A549 (cell line): ENCODE measurements at regions not wholly inside any gene's neighbourhood (a gene's known extent, or its start where the extent isn't known, plus 50 kb on each side); places are given as distances from the start of the nearest gene placed in this dataset.

Experiments
- ATAC-seq, 2 experiments: fragments of 200-7000 bp in 1 of 2; fragments of >200 bp in 1 of 2; cut with Nextera tagmentation in 1 of 2; cut with Tn5 transposase in 1 of 2; 3 replicates each; pipeline versions ENCODE4 v1.8.0 to v1.9.1; 2018 to 2020; ENCODE audit warnings: mild to moderate bottlenecking in 1 of 2, moderate library complexity in 1 of 2
- CTCF ChIA-PET: fragments of 300-600 bp; sonication (Branson Sonifier 250); formaldehyde crosslinking; extraction: SDS; loops from one replicate; lab custom pipeline; 2021; ENCODE audit warnings: antibody characterized with exemption, inconsistent platforms; lab: Yijun Ruan, JAX
- POLR2A ChIA-PET: fragments of 350-600 bp; formaldehyde crosslinking; extraction: SDS; loops from one replicate; lab custom pipeline; 2021; ENCODE audit warnings: antibody characterized with exemption, inconsistent platforms; lab: Yijun Ruan, JAX
- DNase-seq, 2 experiments: peaks; one replicate each; pipeline versions ENCODE4 v3.0.0 to v3.0.0-alpha.2; 2011 to 2016; ENCODE audit warnings: low read depth in 1 of 2, low spot score in 1 of 2
- FAIRE-seq: peaks from 2 replicates; lab custom pipeline; 2011; peaks lifted over from hg19 to GRCh38; lab: Jason Lieb, UNC
- H3K27ac ChIP-seq, 2 experiments: fragments of >200 bp; sonication (Bioruptor Twin); formaldehyde crosslinking; 3 replicates each; pipeline ENCODE4 v1.5.1; 2016 to 2017
- H3K4me1 ChIP-seq: fragments of >200 bp; sonication (Bioruptor Twin); formaldehyde crosslinking; 3 replicates; pipeline ENCODE4 v1.6.1; 2016
- H3K4me2 ChIP-seq: fragments of >200 bp; sonication (Bioruptor Twin); formaldehyde crosslinking; 3 replicates; pipeline ENCODE4 v1.6.1; 2016
- H3K4me3 ChIP-seq: fragments of >200 bp; sonication (Bioruptor Twin); formaldehyde crosslinking; 3 replicates; pipeline ENCODE4 v1.5.1; 2016
- H3K9me3 ChIP-seq: fragments of >200 bp; sonication (Bioruptor Twin); formaldehyde crosslinking; 3 replicates; pipeline ENCODE4 v1.6.1; 2016
- BHLHE40 ChIP-seq: IDR thresholded peaks from 2 replicates; pipeline ENCODE4 v1.6.1; 2012; ENCODE audit warnings: low read depth, low read length, inconsistent platforms
- CBX2 ChIP-seq: fragments of 200-600 bp; sonication (generic); IDR thresholded peaks from 2 replicates; pipeline ENCODE4 v1.6.1; 2016; ENCODE audit warnings: low read depth, mild to moderate bottlenecking, borderline replicate concordance
- CBX8 ChIP-seq: fragments of 200-600 bp; sonication (generic); IDR thresholded peaks from 2 replicates; pipeline ENCODE4 v1.6.1; 2016
- CEBPB ChIP-seq, 2 experiments: fragments of >200 bp in 1 of 2; sonication (Bioruptor Twin) in 1 of 2; formaldehyde crosslinking in 1 of 2; IDR thresholded peaks; 2 replicates each; pipeline ENCODE4 v1.6.1; 2012 to 2016
- CHD2 ChIP-seq: fragments of 150-350 bp; IDR thresholded peaks from 2 replicates; pipeline ENCODE4 v1.6.1; 2014; ENCODE audit warnings: low read length; ENCODE audit not compliant: partially characterized antibody
- CHD4 ChIP-seq: fragments of 200-600 bp; sonication (generic); IDR thresholded peaks from 2 replicates; pipeline ENCODE4 v1.6.1; 2016; ENCODE audit warnings: antibody characterized with exemption, mild to moderate bottlenecking, borderline replicate concordance
- ESRRA ChIP-seq: fragments of 150-350 bp; IDR thresholded peaks from 2 replicates; pipeline ENCODE4 v1.6.1; 2014; ENCODE audit warnings: mild to moderate bottlenecking, low read length, borderline replicate concordance
- FOSB ChIP-seq: fragments of 250-450 bp; sonication (Bioruptor Pico); IDR thresholded peaks from 2 replicates; pipeline ENCODE4 v1.5.0; 2020; ENCODE audit warnings: mild to moderate bottlenecking, moderate library complexity
- FOSL2 ChIP-seq, 2 experiments: fragments of 450-650 bp in 1 of 2; fragments of >200 bp in 1 of 2; sonication (Bioruptor Twin) in 1 of 2; formaldehyde crosslinking; IDR thresholded peaks; 2 replicates each; pipeline versions ENCODE4 v1.5.0 to v1.6.1; 2016 to 2020; ENCODE audit warnings: mild to moderate bottlenecking in 1 of 2, moderate library complexity in 1 of 2
- GATA3 ChIP-seq: IDR thresholded peaks from 2 replicates; pipeline ENCODE4 v1.6.1; 2012; ENCODE audit warnings: borderline replicate concordance
- HEYL ChIP-seq: fragments of 250-450 bp; sonication (Bioruptor Pico); IDR thresholded peaks from 2 replicates; pipeline ENCODE4 v1.8.0; 2021; ENCODE audit warnings: mild to moderate bottlenecking, moderate library complexity
- HOXA7 ChIP-seq: fragments of 250-450 bp; sonication (Bioruptor Pico); IDR thresholded peaks from 2 replicates; pipeline ENCODE4 v1.5.0; 2020; ENCODE audit warnings: mild to moderate bottlenecking, moderate library complexity
- HOXB13 ChIP-seq: fragments of 250-450 bp; sonication (Bioruptor Pico); IDR thresholded peaks from 2 replicates; pipeline ENCODE4 v1.5.0; 2020; ENCODE audit warnings: low read depth, mild to moderate bottlenecking, moderate library complexity
- JUN ChIP-seq, 2 experiments: fragments of >200 bp; sonication (Bioruptor Twin); formaldehyde crosslinking; IDR thresholded peaks; 2 replicates in 1 of 2; 3 replicates in 1 of 2; pipeline ENCODE4 v1.6.1; 2016 to 2017
- KDM1A ChIP-seq: fragments of 200-600 bp; sonication (generic); IDR thresholded peaks from 2 replicates; pipeline ENCODE4 v1.6.1; 2016; ENCODE audit warnings: low read depth, mild to moderate bottlenecking
- MYC ChIP-seq: IDR thresholded peaks from 2 replicates; pipeline ENCODE4 v1.6.1; 2012; ENCODE audit warnings: mild to moderate bottlenecking, inconsistent platforms, low read length, improper control_type of control experiment, borderline replicate concordance
- NFE2L2 ChIP-seq: fragments of 150-350 bp; conservative IDR thresholded peaks from 2 replicates; pipeline ENCODE4 v1.6.1; 2014; ENCODE audit warnings: low read length
- PHF8 ChIP-seq: fragments of 200-600 bp; sonication (generic); IDR thresholded peaks from 2 replicates; pipeline ENCODE4 v1.6.1; 2016; ENCODE audit warnings: low read depth, mild to moderate bottlenecking, antibody characterized with exemption, moderate library complexity, borderline replicate concordance
- POLR2A ChIP-seq: IDR thresholded peaks from 2 replicates; pipeline ENCODE4 v1.6.1; 2012; ENCODE audit warnings: mild to moderate bottlenecking, low read length
- POLR2AphosphoS2 ChIP-seq: conservative IDR thresholded peaks from 2 replicates; pipeline ENCODE4 v1.6.1; 2012; ENCODE audit warnings: low read length, improper control_type of control experiment, inconsistent platforms
- RAD21 ChIP-seq, 2 experiments: fragments of >200 bp in 1 of 2; sonication (Bioruptor Twin) in 1 of 2; formaldehyde crosslinking in 1 of 2; IDR thresholded peaks in 1 of 2; conservative IDR thresholded peaks in 1 of 2; 2 replicates in 1 of 2; 3 replicates in 1 of 2; pipeline ENCODE4 v1.6.1; 2012 to 2018; ENCODE audit warnings: inconsistent platforms in 1 of 2
- RARB ChIP-seq: fragments of 250-450 bp; sonication (Bioruptor Pico); IDR thresholded peaks from 2 replicates; pipeline ENCODE4 v1.8.0; 2021; ENCODE audit warnings: mild to moderate bottlenecking, moderate library complexity
- RCOR1 ChIP-seq: fragments of 150-350 bp; IDR thresholded peaks from 2 replicates; pipeline ENCODE4 v1.6.1; 2014; ENCODE audit warnings: antibody characterized with exemption, low read length, low read depth
- RFX5 ChIP-seq: fragments of 450-650 bp; IDR thresholded peaks from 2 replicates; pipeline ENCODE4 v1.7.1; 2014; ENCODE audit warnings: antibody characterized with exemption, mild to moderate bottlenecking, moderate library complexity
- RNF2 ChIP-seq: fragments of 200-600 bp; sonication (generic); IDR thresholded peaks from 2 replicates; pipeline ENCODE4 v1.6.1; 2016; ENCODE audit warnings: low read depth, mild to moderate bottlenecking, antibody characterized with exemption, moderate library complexity, borderline replicate concordance
- SREBF2 ChIP-seq: fragments of 450-650 bp; IDR thresholded peaks from 2 replicates; pipeline ENCODE4 v1.6.1; 2014; ENCODE audit warnings: mild to moderate bottlenecking, moderate library complexity
- ZNF302 ChIP-seq: fragments of 250-450 bp; sonication (Bioruptor Pico); IDR thresholded peaks from 2 replicates; pipeline ENCODE4 v1.9.0; 2021; ENCODE audit warnings: inconsistent platforms, mild to moderate bottlenecking, moderate library complexity
- WGBS: methylation state at CpG from one replicate; pipeline ENCODE4 v1.1.6; 2017; ENCODE audit errors: missing lambda C conversion rate; 5-methylcytosine and 5-hydroxymethylcytosine counted together
- TF ChIP-seq, protein P1 (sequence below): fragments of 250-450 bp; sonication (Bioruptor Pico); IDR thresholded peaks from 2 replicates; pipeline ENCODE4 v1.5.0; 2021; ENCODE audit warnings: mild to moderate bottlenecking, moderate library complexity, borderline replicate concordance
- TF ChIP-seq, protein P2 (sequence below): fragments of 150-350 bp; IDR thresholded peaks from 2 replicates; pipeline ENCODE4 v1.6.1; 2014; ENCODE audit warnings: low read depth, mild to moderate bottlenecking, low read length

DNA sequence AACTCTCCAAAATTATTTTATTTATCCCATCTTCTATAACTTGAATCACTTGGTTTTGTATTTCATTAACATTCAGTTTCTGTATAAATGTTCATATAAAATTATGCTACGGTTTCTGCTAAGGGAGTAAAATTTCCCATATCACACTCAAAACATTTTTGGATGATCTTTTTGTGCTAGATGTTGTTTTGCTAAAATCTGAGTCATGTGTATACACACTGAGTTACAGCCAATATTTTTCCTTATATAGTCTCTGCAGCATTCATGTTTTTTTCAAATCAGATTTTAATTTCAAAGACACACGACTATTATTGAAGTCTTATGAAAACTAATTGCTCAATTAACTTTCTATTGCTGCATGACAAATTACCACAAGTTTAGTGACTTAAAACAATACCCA lies 54.3 kb upstream of the SLC2A12 start:
- DNase-seq (no peak), FAIRE-seq (no peak), ATAC-seq (no peak)
- POLR2A ChIA-PET = no interaction called here
- CTCF ChIA-PET = interaction anchor here (0.9 to 5.2 kb wide), 7 partner anchors 9 to 834 kb away, joined by 3 to 25 read pairs (median 5); no protein-coding TSS in a partner anchor
- Histone ChIP-seq H3K4me2 (0 out of 3 replicates have a peak overlapping the region, but pooled peaks have one; percentile 14), H3K9me3 (no peaks in the 10 kb centered on the region), H3K27ac (peak overlapping the region in 1 of 2 experiments; percentile 48; a peak in 1 of 6 replicates), H3K4me3 (no peak overlapping the region), H3K4me1 (peaks cover 27% of the 10 kb centered on the region)
- 41% methylated on average over 2 of the region's 2 CpGs for WGBS
- TF ChIP-seq CHD2 (no peak), JUN (IDR thresholded peaks at IDR 0.05) (no peak), SREBF2 (no peak), HOXA7 (no peak), RAD21 (conservative IDR thresholded peaks at IDR 0.05 in 1 of 2, IDR thresholded peaks at IDR 0.05 in 1 of 2) (no peak), GATA3 (no peak), KDM1A (no peak), MYC (no peak), CEBPB (IDR thresholded peaks at IDR 0.05) (no peak), RFX5 (no peak), CBX8 (no peak), RARB (CRISPR knock-in tag) (no peak), NFE2L2 (no peak), POLR2AphosphoS2 (no peak)
- TF ChIP-seq, protein P1, sequence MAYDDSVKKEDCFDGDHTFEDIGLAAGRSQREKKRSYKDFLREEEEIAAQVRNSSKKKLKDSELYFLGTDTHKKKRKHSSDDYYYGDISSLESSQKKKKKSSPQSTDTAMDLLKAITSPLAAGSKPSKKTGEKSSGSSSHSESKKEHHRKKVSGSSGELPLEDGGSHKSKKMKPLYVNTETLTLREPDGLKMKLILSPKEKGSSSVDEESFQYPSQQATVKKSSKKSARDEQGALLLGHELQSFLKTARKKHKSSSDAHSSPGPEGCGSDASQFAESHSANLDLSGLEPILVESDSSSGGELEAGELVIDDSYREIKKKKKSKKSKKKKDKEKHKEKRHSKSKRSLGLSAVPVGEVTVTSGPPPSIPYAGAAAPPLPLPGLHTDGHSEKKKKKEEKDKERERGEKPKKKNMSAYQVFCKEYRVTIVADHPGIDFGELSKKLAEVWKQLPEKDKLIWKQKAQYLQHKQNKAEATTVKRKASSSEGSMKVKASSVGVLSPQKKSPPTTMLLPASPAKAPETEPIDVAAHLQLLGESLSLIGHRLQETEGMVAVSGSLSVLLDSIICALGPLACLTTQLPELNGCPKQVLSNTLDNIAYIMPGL (CRISPR knock-in tag) = no peak

DNA sequence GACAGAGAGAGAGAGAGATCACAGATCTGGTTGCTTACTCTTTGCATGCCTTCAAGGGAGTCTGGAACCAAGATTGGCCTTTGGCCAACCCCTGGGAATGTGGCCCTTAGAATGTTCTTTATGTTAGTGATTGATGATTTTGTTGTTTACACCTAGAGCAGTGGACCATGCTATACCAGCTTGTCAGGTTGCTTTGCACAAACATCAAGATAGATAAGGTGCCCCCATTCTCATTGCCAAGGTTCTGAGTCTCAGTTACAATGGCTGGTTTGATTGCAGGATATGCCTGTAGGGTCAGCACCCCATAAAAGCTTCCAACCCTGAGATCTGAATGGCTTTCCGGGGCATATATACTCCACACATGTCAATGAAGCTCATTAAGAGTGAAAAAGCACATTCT lies 53.5 kb upstream of the SLC2A12 start:
- no peak for ATAC-seq
- CTCF ChIA-PET = interaction anchor here (0.9 to 5.2 kb wide), 4 partner anchors 9 to 776 kb away, joined by 3 to 25 read pairs (median 10); no protein-coding TSS in a partner anchor

More for the DNA sequence above, 53.5 kb upstream of the SLC2A12 start:
- H3K4me1 ChIP-seq = peaks cover 27% of the 10 kb centered on the region
- no peaks in the 10 kb centered on the region for H3K9me3 ChIP-seq
- no peak for FAIRE-seq
- TF ChIP-seq GATA3 = no peak
- TF ChIP-seq ESRRA = no peak
- TF ChIP-seq RARB (CRISPR knock-in tag) = no peak
- TF ChIP-seq POLR2A = no peak
- no peak for TF ChIP-seq CHD2
- TF ChIP-seq FOSB (CRISPR knock-in tag) = no peak
- TF ChIP-seq KDM1A = no peak
- TF ChIP-seq CBX2 = no peak
- TF ChIP-seq HOXB13 = no peak
- TF ChIP-seq, protein P2, sequence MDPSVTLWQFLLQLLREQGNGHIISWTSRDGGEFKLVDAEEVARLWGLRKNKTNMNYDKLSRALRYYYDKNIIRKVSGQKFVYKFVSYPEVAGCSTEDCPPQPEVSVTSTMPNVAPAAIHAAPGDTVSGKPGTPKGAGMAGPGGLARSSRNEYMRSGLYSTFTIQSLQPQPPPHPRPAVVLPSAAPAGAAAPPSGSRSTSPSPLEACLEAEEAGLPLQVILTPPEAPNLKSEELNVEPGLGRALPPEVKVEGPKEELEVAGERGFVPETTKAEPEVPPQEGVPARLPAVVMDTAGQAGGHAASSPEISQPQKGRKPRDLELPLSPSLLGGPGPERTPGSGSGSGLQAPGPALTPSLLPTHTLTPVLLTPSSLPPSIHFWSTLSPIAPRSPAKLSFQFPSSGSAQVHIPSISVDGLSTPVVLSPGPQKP = no peak
- TF ChIP-seq CHD4 = no peak
- no peak for TF ChIP-seq BHLHE40
- no peak for TF ChIP-seq ZNF302 (CRISPR knock-in tag)
- no peak for TF ChIP-seq RNF2
- no peak for TF ChIP-seq RCOR1
- TF ChIP-seq PHF8 = no peak
- TF ChIP-seq RFX5 = no peak
- TF ChIP-seq FOSL2 (IDR thresholded peaks at IDR 0.05) = no peak
- TF ChIP-seq FOSL2 (CRISPR knock-in tag; IDR thresholded peaks at IDR 0.05) = no peak
- TF ChIP-seq HEYL (CRISPR knock-in tag) = no peak
- TF ChIP-seq CEBPB (IDR thresholded peaks at IDR 0.05) = no peak
- no peak for DNase-seq
- H3K4me3 ChIP-seq = no peak overlapping the region
- WGBS = 55% methylated on average over 1 of the region's 1 CpG
- no peak overlapping the region for H3K4me2 ChIP-seq
- POLR2A ChIA-PET = no interaction called here
- H3K27ac ChIP-seq = peak overlapping the region in 1 of 2 experiments; percentile 38; a peak in 1 of 6 replicates
